Panc1 (cell line): ENCODE measurements at regions not wholly inside any gene's neighbourhood (a gene's known extent, or its start where the extent isn't known, plus 50 kb on each side); places are given as distances from the start of the nearest gene placed in this dataset.

ENCODE experiments used
- ATAC-seq: fragments of 200-7000 bp; cut with Tn5 transposase; 2 replicates; pipeline ENCODE4 v1.9.1; 2020; ENCODE audit warnings: mild to moderate bottlenecking, moderate library complexity
- BruUV-seq: library from RNA; stranded (reverse); fragments of 400-500 nt; replicated peaks from 2 replicates; lab custom pipeline; 2021; lab: Mats Ljungman, UMichigan
- CTCF ChIA-PET: fragments of 300-600 bp; sonication (Branson Sonifier 250); formaldehyde crosslinking; loops from one replicate; lab custom pipeline; 2022; ENCODE audit warnings: antibody characterized with exemption; lab: Charles Lee
- POLR2A ChIA-PET: fragments of 300-600 bp; sonication (Branson Sonifier 250); formaldehyde crosslinking; loops from one replicate; lab custom pipeline; 2022; ENCODE audit warnings: antibody characterized with exemption; lab: Charles Lee
- DNase-seq: peaks from one replicate; pipeline ENCODE4 v3.0.0-alpha.2; 2010; ENCODE audit warnings: low read depth, low spot score
- H3K27ac ChIP-seq: 2 replicates; pipeline ENCODE4 v1.5.1; 2011; ENCODE audit warnings: mild to moderate bottlenecking, low read length, inconsistent platforms
- H3K27me3 ChIP-seq: fragments of 200-500 bp; sonication (Bioruptor generic); 2 replicates; pipeline ENCODE4 v1.6.0; 2014; ENCODE audit warnings: low read length, inconsistent platforms; ENCODE audit not compliant: control insufficient read depth, insufficient read depth
- H3K36me3 ChIP-seq: fragments of 200-500 bp; sonication (Bioruptor generic); 2 replicates; pipeline ENCODE4 v1.5.1; 2014; ENCODE audit warnings: inconsistent platforms, mild to moderate bottlenecking, low read length, moderate library complexity; ENCODE audit not compliant: control insufficient read depth, insufficient read depth
- H3K4me1 ChIP-seq: 2 replicates; pipeline ENCODE4 v1.5.1; 2011; ENCODE audit warnings: inconsistent platforms, mild to moderate bottlenecking, low read length, moderate library complexity; ENCODE audit not compliant: control insufficient read depth, insufficient read depth
- H3K4me3 ChIP-seq, 2 experiments: 2 replicates each; pipeline ENCODE4 v1.5.1; 2011 to 2012; ENCODE audit warnings: low read depth in 2 of 2, low read length in 2 of 2, mild to moderate bottlenecking in 2 of 2, inconsistent platforms in 1 of 2, moderate library complexity in 1 of 2
- H3K9me3 ChIP-seq: fragments of 200-500 bp; sonication (Bioruptor generic); 2 replicates; pipeline ENCODE4 v1.5.1; 2014; ENCODE audit warnings: low read depth, mild to moderate bottlenecking, inconsistent platforms, low read length, moderate library complexity; ENCODE audit not compliant: control insufficient read depth, insufficient read depth
- CTCF ChIP-seq: fragments of 450-650 bp; IDR thresholded peaks from 2 replicates; pipeline ENCODE4 v1.5.1; 2017; ENCODE audit warnings: mild to moderate bottlenecking
- POLR2AphosphoS5 ChIP-seq: IDR thresholded peaks from 2 replicates; pipeline ENCODE4 v1.6.1; 2012; ENCODE audit warnings: mild to moderate bottlenecking, low read depth, low read length, moderate library complexity
- SIN3A ChIP-seq: IDR thresholded peaks from 2 replicates; pipeline ENCODE4 v1.6.1; 2012; ENCODE audit warnings: low read depth, mild to moderate bottlenecking, low read length, moderate library complexity, borderline replicate concordance; ENCODE audit not compliant: insufficient read depth
- TCF7L2 ChIP-seq: IDR thresholded peaks from 2 replicates; pipeline ENCODE4 v1.6.1; 2011; ENCODE audit warnings: mild to moderate bottlenecking, low read depth, low read length, inconsistent platforms
- in situ Hi-C: cut with HindIII; loops from 2 replicates; pipeline ENCODE4 v1.10.0; 2016; ENCODE audit warnings: low sequenced_read_pairs, low pct_unique_long_range_greater_than_20kb
- intact Hi-C: fragments of 100-400 bp; cut with micrococcal nuclease; formaldehyde crosslinking; loops from one replicate; pipeline ENCODE4 v1.10.0; 2022; ENCODE audit not compliant: unreplicated experiment
- TF ChIP-seq, protein P1 (sequence below), 2 experiments: IDR thresholded peaks; 2 replicates each; pipeline ENCODE4 v1.6.1; 2011 to 2012; ENCODE audit warnings: low read depth in 2 of 2, control low read depth in 1 of 2, low read length in 1 of 2, mild to moderate bottlenecking in 1 of 2, moderate library complexity in 1 of 2; ENCODE audit not compliant: insufficient read depth in 1 of 2

- Histone ChIP-seq H3K4me1 (no peaks in the 10 kb centered on the region), H3K4me3 (no peak overlapping the region), H3K27ac (no peak overlapping the region), H3K27me3 (no peaks in the 10 kb centered on the region; the same call in 1 of the 2 replicates), H3K9me3 (no peaks in the 10 kb centered on the region; the same call in 1 of the 2 replicates), H3K36me3 (no peaks in the 10 kb centered on the region)
- in situ Hi-C loops (no loop called here), intact Hi-C loops (no loop called here)
- ATAC-seq (no peak), DNase-seq (no peak)
- CTCF ChIA-PET: no interaction called here
- POLR2A ChIA-PET: no interaction called here
- TF ChIP-seq, protein P1, sequence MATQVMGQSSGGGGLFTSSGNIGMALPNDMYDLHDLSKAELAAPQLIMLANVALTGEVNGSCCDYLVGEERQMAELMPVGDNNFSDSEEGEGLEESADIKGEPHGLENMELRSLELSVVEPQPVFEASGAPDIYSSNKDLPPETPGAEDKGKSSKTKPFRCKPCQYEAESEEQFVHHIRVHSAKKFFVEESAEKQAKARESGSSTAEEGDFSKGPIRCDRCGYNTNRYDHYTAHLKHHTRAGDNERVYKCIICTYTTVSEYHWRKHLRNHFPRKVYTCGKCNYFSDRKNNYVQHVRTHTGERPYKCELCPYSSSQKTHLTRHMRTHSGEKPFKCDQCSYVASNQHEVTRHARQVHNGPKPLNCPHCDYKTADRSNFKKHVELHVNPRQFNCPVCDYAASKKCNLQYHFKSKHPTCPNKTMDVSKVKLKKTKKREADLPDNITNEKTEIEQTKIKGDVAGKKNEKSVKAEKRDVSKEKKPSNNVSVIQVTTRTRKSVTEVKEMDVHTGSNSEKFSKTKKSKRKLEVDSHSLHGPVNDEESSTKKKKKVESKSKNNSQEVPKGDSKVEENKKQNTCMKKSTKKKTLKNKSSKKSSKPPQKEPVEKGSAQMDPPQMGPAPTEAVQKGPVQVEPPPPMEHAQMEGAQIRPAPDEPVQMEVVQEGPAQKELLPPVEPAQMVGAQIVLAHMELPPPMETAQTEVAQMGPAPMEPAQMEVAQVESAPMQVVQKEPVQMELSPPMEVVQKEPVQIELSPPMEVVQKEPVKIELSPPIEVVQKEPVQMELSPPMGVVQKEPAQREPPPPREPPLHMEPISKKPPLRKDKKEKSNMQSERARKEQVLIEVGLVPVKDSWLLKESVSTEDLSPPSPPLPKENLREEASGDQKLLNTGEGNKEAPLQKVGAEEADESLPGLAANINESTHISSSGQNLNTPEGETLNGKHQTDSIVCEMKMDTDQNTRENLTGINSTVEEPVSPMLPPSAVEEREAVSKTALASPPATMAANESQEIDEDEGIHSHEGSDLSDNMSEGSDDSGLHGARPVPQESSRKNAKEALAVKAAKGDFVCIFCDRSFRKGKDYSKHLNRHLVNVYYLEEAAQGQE (IDR thresholded peaks at IDR 0.05; ENCODE audit: insufficient read depth in 1 of 2, low read depth in 2 of 2, low read length in 1 of 2): no peak
- no TSS peak for BruUV-seq
Observed at GRCh38 chr1:232891656-232892317, 58.6 kb upstream of the NTPCR start.

DNA sequence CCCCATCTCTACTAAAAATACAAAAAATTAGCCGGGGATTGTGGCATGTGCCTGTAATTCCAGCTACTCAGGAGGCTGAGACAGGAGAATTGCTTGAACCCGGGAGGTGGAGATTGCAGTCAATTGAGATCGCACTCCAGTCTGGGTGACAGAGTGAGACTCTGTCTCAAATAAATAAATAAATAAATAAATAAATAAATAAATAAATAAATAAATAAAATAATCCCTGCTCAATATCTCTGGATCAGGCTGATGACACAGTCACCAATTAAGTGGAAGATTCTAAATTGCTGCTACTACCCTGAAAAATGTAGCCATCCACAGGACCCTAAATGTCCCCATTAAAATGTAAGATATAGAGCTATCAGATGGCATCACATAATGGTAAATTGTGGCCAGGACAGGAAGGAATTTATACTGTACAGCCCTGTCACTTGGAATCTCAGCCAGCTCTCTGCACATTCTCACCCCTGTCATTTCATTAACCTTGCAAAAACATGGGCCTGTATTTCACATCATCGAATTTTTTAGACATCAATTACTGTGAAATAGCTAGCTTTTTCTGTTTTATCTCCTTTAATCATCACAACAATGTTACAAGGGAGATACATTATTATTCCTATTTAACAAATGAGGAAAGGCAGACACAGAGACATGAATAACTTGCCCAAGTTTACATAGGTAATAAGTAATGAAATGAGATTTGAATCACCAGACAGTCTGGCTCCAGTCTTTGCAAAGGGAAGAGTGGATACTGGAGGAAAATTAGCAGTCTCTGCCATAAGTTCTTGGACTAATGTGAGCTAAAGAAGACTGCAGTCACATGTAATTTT is 56.7 kb upstream of the NTPCR start:
- H3K9me3 ChIP-seq: no peaks in the 10 kb centered on the region; the same call in 1 of the 2 replicates
- no TSS peak for BruUV-seq
- intact Hi-C loops: no loop called here
- DNase-seq (no peak), ATAC-seq (no peak)
- H3K4me1 ChIP-seq: no peaks in the 10 kb centered on the region
- TF ChIP-seq TCF7L2 (no peak), POLR2AphosphoS5 (no peak), CTCF (no peak), SIN3A (no peak)
- TF ChIP-seq, protein P1 (IDR thresholded peaks at IDR 0.05; ENCODE audit: insufficient read depth in 1 of 2, low read depth in 2 of 2, low read length in 1 of 2): no peak
- no peaks in the 10 kb centered on the region for H3K36me3 ChIP-seq
- ChIA-PET POLR2A (no interaction called here), CTCF (no interaction called here)
- in situ Hi-C loops: no loop called here
- no peak overlapping the region for H3K27ac ChIP-seq
- no peak overlapping the region for H3K4me3 ChIP-seq
- H3K27me3 ChIP-seq: no peaks in the 10 kb centered on the region
